ENCODE measurements at regions not wholly inside any gene's neighbourhood (a gene's known extent, or its start where the extent isn't known, plus 50 kb on each side); places are given as distances from the start of the nearest gene placed in this dataset.

DNA sequence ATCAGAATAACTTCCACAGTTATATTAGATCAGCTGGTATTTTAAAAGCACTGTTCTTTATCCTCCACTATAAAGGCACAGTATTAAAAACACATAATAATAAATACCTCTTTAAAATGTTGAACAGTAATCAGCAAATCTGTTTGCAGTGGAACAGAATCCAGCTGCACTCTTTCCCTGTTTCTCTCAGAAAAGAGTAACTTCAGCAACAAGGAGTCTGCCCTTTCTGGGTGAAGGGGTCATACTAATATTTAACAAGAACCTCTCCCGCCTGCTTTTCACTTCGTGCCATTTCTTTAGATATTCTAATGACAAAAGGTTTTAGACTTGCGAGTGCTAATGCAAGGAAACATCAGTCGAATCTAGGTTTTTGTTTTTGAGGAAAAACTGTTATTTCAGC is 194.2 kb upstream of the FMN2 start:
- TF ChIP-seq, protein P1, sequence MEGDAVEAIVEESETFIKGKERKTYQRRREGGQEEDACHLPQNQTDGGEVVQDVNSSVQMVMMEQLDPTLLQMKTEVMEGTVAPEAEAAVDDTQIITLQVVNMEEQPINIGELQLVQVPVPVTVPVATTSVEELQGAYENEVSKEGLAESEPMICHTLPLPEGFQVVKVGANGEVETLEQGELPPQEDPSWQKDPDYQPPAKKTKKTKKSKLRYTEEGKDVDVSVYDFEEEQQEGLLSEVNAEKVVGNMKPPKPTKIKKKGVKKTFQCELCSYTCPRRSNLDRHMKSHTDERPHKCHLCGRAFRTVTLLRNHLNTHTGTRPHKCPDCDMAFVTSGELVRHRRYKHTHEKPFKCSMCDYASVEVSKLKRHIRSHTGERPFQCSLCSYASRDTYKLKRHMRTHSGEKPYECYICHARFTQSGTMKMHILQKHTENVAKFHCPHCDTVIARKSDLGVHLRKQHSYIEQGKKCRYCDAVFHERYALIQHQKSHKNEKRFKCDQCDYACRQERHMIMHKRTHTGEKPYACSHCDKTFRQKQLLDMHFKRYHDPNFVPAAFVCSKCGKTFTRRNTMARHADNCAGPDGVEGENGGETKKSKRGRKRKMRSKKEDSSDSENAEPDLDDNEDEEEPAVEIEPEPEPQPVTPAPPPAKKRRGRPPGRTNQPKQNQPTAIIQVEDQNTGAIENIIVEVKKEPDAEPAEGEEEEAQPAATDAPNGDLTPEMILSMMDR (IDR thresholded peaks at IDR 0.05), result no peak
- TF ChIP-seq POLR2A (IDR thresholded peaks at IDR 0.05), result no peak
